H1 (cell line): ENCODE measurements at regions not wholly inside any gene's neighbourhood (a gene's known extent, or its start where the extent isn't known, plus 50 kb on each side); places are given as distances from the start of the nearest gene placed in this dataset.

ENCODE experiments used
- CTCF ChIA-PET: fragments of 300-600 bp; sonication (Branson Sonifier 250); formaldehyde crosslinking; loops from one replicate; lab custom pipeline; 2021; ENCODE audit not compliant: partially characterized antibody; lab: Charles Lee
- POLR2A ChIA-PET: fragments of 300-600 bp; sonication (Branson Sonifier 250); formaldehyde crosslinking; loops from one replicate; lab custom pipeline; 2021; ENCODE audit warnings: inconsistent platforms; ENCODE audit not compliant: partially characterized antibody; lab: Charles Lee
- DNase-seq, 2 experiments: peaks; one replicate each; pipeline versions ENCODE4 v3.0.0 to v3.0.0-alpha.2; 2010 to 2022; ENCODE audit warnings: low spot score in 2 of 2, low read depth in 1 of 2, mixed read lengths in 1 of 2
- FAIRE-seq: peaks from 2 replicates; lab custom pipeline; 2011; peaks lifted over from hg19 to GRCh38; lab: Jason Lieb, UNC
- H2AFZ ChIP-seq: 2 replicates; pipeline ENCODE4 v1.8.1; 2012; ENCODE audit warnings: low read length, inconsistent platforms
- H2AK5ac ChIP-seq: 2 replicates; pipeline ENCODE4 v1.6.1; 2013; ENCODE audit warnings: low read depth, low read length
- H2BK120ac ChIP-seq: replicated peaks from 2 replicates; pipeline ENCODE3; 2013; ENCODE audit warnings: low read depth, low read length, inconsistent platforms
- H2BK12ac ChIP-seq: 2 replicates; pipeline ENCODE4 v1.6.1; 2013; ENCODE audit warnings: low read depth, low read length
- H2BK15ac ChIP-seq: 2 replicates; pipeline ENCODE4 v1.6.1; 2013; ENCODE audit warnings: low read length
- H2BK20ac ChIP-seq: 2 replicates; pipeline ENCODE4 v1.6.1; 2013; ENCODE audit warnings: low read length
- H2BK5ac ChIP-seq: 2 replicates; pipeline ENCODE4 v1.6.1; 2013; ENCODE audit warnings: low read depth, low read length
- H3K14ac ChIP-seq: 2 replicates; pipeline ENCODE4 v1.6.1; 2013; ENCODE audit warnings: inconsistent platforms; ENCODE audit not compliant: insufficient read length
- H3K18ac ChIP-seq: 2 replicates; pipeline ENCODE4 v1.6.1; 2013; ENCODE audit warnings: low read length; ENCODE audit errors: extremely low read depth
- H3K23ac ChIP-seq: 2 replicates; pipeline ENCODE4 v1.6.1; 2013; ENCODE audit warnings: inconsistent platforms; ENCODE audit not compliant: insufficient read length
- H3K23me2 ChIP-seq: 2 replicates; pipeline ENCODE4 v1.6.1; 2013; ENCODE audit warnings: low read depth, low read length
- H3K27ac ChIP-seq: 2 replicates; pipeline ENCODE4 v1.6.1; 2011; ENCODE audit warnings: low read depth, low read length, inconsistent platforms
- H3K27me3 ChIP-seq, 4 experiments: replicated peaks in 1 of 4; 1 replicate in 1 of 4; 2 replicates in 3 of 4; pipeline versions ENCODE4 v1.6.1 to v1.8.1; 2011 to 2013; ENCODE audit warnings: low read length in 3 of 4, mild to moderate bottlenecking in 3 of 4, inconsistent platforms in 2 of 4, mixed read lengths in 2 of 4, moderate library complexity in 1 of 4; ENCODE audit not compliant: control insufficient read depth in 3 of 4, insufficient read depth in 3 of 4; ENCODE audit errors: extremely low read depth in 1 of 4
- H3K36me3 ChIP-seq, 4 experiments: 2 replicates each; pipeline versions ENCODE4 v1.6.1 to v1.8.1; 2011 to 2013; ENCODE audit warnings: mild to moderate bottlenecking in 4 of 4, low read length in 3 of 4, moderate library complexity in 2 of 4, control low read depth in 1 of 4, inconsistent platforms in 1 of 4; ENCODE audit not compliant: insufficient read depth in 4 of 4, control insufficient read depth in 2 of 4
- H3K4ac ChIP-seq: replicated peaks from 2 replicates; pipeline ENCODE3; 2013; ENCODE audit warnings: low read length, low read depth, mixed read lengths, inconsistent platforms; ENCODE audit not compliant: insufficient read length
- H3K4me1 ChIP-seq, 4 experiments: replicated peaks in 1 of 4; 1 replicate in 1 of 4; 2 replicates in 3 of 4; pipeline versions ENCODE4 v1.6.1 to v1.8.1; 2011 to 2013; ENCODE audit warnings: low read length in 3 of 4, inconsistent platforms in 2 of 4, mixed read lengths in 1 of 4; ENCODE audit not compliant: insufficient read depth in 4 of 4, control insufficient read depth in 3 of 4
- H3K4me2 ChIP-seq, 2 experiments: 2 replicates each; pipeline versions ENCODE4 v1.6.1 to v1.8.1; 2011 to 2013; ENCODE audit warnings: low read depth in 2 of 2, low read length in 2 of 2, control low read depth in 1 of 2, inconsistent platforms in 1 of 2, mild to moderate bottlenecking in 1 of 2; ENCODE audit not compliant: insufficient read depth in 1 of 2
- H3K4me3 ChIP-seq, 4 experiments: fragments of 200-600, 300-600 bp in 1 of 4; sonication (generic), shearing (Covaris generic), sonication (Bioruptor Twin) in 1 of 4; 2 replicates each; pipeline versions ENCODE4 v1.5.1 to v1.8.1; 2011 to 2016; ENCODE audit warnings: low read length in 4 of 4, low read depth in 3 of 4, control low read depth in 2 of 4, inconsistent platforms in 2 of 4, mild to moderate bottlenecking in 2 of 4, mixed read lengths in 1 of 4, moderate library complexity in 1 of 4; ENCODE audit not compliant: insufficient read depth in 2 of 4; ENCODE audit errors: extremely low read depth in 1 of 4
- H3K56ac ChIP-seq: replicated peaks from 2 replicates; pipeline ENCODE3; 2013; ENCODE audit warnings: low read depth, mild to moderate bottlenecking, mixed read lengths, low read length, inconsistent platforms; ENCODE audit not compliant: insufficient read length
- H3K79me1 ChIP-seq: 2 replicates; pipeline ENCODE4 v1.6.1; 2013; ENCODE audit warnings: low read depth, low read length, control low read depth
- H3K79me2 ChIP-seq, 2 experiments: 2 replicates each; pipeline versions ENCODE4 v1.6.1 to v1.8.1; 2012 to 2013; ENCODE audit warnings: low read length in 2 of 2, mild to moderate bottlenecking in 2 of 2, inconsistent platforms in 1 of 2; ENCODE audit not compliant: insufficient read depth in 2 of 2, control insufficient read depth in 1 of 2
- H3K9ac ChIP-seq, 4 experiments: replicated peaks in 1 of 4; 1 replicate in 1 of 4; 2 replicates in 3 of 4; pipeline versions ENCODE4 v1.6.1 to v1.8.1; 2011 to 2013; ENCODE audit warnings: low read depth in 3 of 4, low read length in 3 of 4, control low read depth in 2 of 4, mild to moderate bottlenecking in 2 of 4, moderate library complexity in 2 of 4, inconsistent platforms in 1 of 4; ENCODE audit errors: extremely low read depth in 1 of 4
- H3K9me3 ChIP-seq, 2 experiments: 2 replicates each; pipeline versions ENCODE4 v1.6.1 to v1.8.1; 2012 to 2013; ENCODE audit warnings: mild to moderate bottlenecking in 2 of 2, moderate library complexity in 2 of 2, control low read depth in 1 of 2, inconsistent platforms in 1 of 2, low read depth in 1 of 2, low read length in 1 of 2, mixed read lengths in 1 of 2; ENCODE audit not compliant: insufficient read depth in 2 of 2
- H4K20me1 ChIP-seq, 2 experiments: replicated peaks in 1 of 2; 2 replicates each; pipeline versions ENCODE3 to v1.8.1; 2011 to 2013; ENCODE audit warnings: inconsistent platforms in 2 of 2, low read length in 2 of 2, mild to moderate bottlenecking in 1 of 2; ENCODE audit not compliant: insufficient read depth in 2 of 2, control insufficient read depth in 1 of 2
- H4K5ac ChIP-seq: 2 replicates; pipeline ENCODE4 v1.6.1; 2013; ENCODE audit warnings: low read length, low read depth, mixed read lengths, inconsistent platforms; ENCODE audit not compliant: insufficient read length
- H4K8ac ChIP-seq: 2 replicates; pipeline ENCODE4 v1.8.0; 2013; ENCODE audit warnings: mild to moderate bottlenecking, moderate library complexity, low read length, inconsistent platforms; ENCODE audit not compliant: insufficient read depth; ENCODE audit errors: extremely low read depth
- H4K91ac ChIP-seq: replicated peaks from 2 replicates; pipeline ENCODE3; 2013; ENCODE audit warnings: low read length, mixed read lengths, inconsistent platforms; ENCODE audit not compliant: insufficient read length
- CEBPB ChIP-seq: IDR thresholded peaks from 2 replicates; pipeline ENCODE4 v1.6.1; 2012; ENCODE audit warnings: low read depth, low read length
- CHD1 ChIP-seq: IDR thresholded peaks from 2 replicates; pipeline ENCODE4 v1.6.1; 2012; ENCODE audit warnings: low read depth, low read length, improper control_type of control experiment
- KDM4A ChIP-seq: IDR thresholded peaks from one replicate; pipeline ENCODE4 v1.7.1; 2012; ENCODE audit warnings: low read depth, mild to moderate bottlenecking, moderate library complexity, low read length, inconsistent platforms; ENCODE audit not compliant: severe bottlenecking
- SP1 ChIP-seq: IDR thresholded peaks from 2 replicates; pipeline ENCODE4 v1.6.1; 2011; ENCODE audit warnings: low read depth, low read length
- WGBS, 2 experiments: shearing (Covaris generic) in 1 of 2; methylation state at CpG; one replicate each; pipeline versions ENCODE4 v1.1.6 to v1.1.7; 2013 to 2015; ENCODE audit warnings: low lambda C conversion rate in 2 of 2, mixed read lengths in 2 of 2, inconsistent platforms in 1 of 2, low coverage in 1 of 2, missing lambda C conversion rate in 1 of 2; ENCODE audit not compliant: insufficient replicate concordance in 2 of 2, insufficient coverage in 1 of 2, insufficient read length in 1 of 2; ENCODE audit errors: extremely low coverage in 1 of 2, missing lambda C conversion rate in 1 of 2; 5-methylcytosine and 5-hydroxymethylcytosine counted together
- TF ChIP-seq, protein P1 (sequence below): IDR thresholded peaks from 2 replicates; pipeline ENCODE4 v1.6.1; 2011; ENCODE audit warnings: low read depth, mild to moderate bottlenecking, low read length; ENCODE audit not compliant: insufficient read depth

- POLR2A ChIA-PET = interaction anchor here (1.0 kb wide), 1 partner anchor 10 kb away, joined by 3 read pairs; no protein-coding TSS in a partner anchor
- WGBS, 2 experiments = 83% methylated on average over 13 of the region's 13 CpGs; no CpG with 5 or more reads in 1 of the 2 experiments
- TF ChIP-seq CHD1 = no peak
- TF ChIP-seq, protein P1, sequence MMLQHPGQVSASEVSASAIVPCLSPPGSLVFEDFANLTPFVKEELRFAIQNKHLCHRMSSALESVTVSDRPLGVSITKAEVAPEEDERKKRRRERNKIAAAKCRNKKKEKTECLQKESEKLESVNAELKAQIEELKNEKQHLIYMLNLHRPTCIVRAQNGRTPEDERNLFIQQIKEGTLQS = no peak
- TF ChIP-seq KDM4A = no peak
- TF ChIP-seq CEBPB = no peak
- no peak for TF ChIP-seq SP1
These were observed 150.1 kb upstream of the MPDZ start for GRCh38 chr9:13429301-13430190.

More at GRCh38 chr9:13429301-13430190, 150.1 kb upstream of the MPDZ start:
- H3K9ac ChIP-seq = no peak overlapping the region
- H2AFZ ChIP-seq = no peak overlapping the region
- no peak overlapping the region for H3K23ac ChIP-seq
- peak overlapping the region; percentile 29 for H2BK20ac ChIP-seq
- H3K14ac ChIP-seq = no peak overlapping the region
- H4K5ac ChIP-seq = no peak overlapping the region
- peak overlapping the region; percentile 7; the same call in 1 of the 2 replicates for H3K18ac ChIP-seq
- H2BK120ac ChIP-seq = peak overlapping the region; percentile 59
- no peak overlapping the region for H2AK5ac ChIP-seq
- no peaks in the 10 kb centered on the region for H3K79me2 ChIP-seq
- H3K23me2 ChIP-seq = no peaks in the 10 kb centered on the region
- H3K9me3 ChIP-seq = no peaks in the 10 kb centered on the region
- H3K79me1 ChIP-seq = no peaks in the 10 kb centered on the region
- CTCF ChIA-PET = interaction anchor here (0.6 to 4.5 kb wide), 14 partner anchors 8 to 971 kb away, joined by 3 to 31 read pairs (median 4); no protein-coding TSS in a partner anchor
- H3K4ac ChIP-seq = no peak overlapping the region
- no peak overlapping the region for H4K91ac ChIP-seq
- H2BK15ac ChIP-seq = no peak overlapping the region
- no peak overlapping the region for H3K56ac ChIP-seq
- peaks cover 3 to 23% (median 12%) of the 10 kb centered on the region in 4 experiments for H3K4me1 ChIP-seq
- H4K20me1 ChIP-seq = no peaks in the 10 kb centered on the region
- no peak overlapping the region for H4K8ac ChIP-seq
- no peak overlapping the region for H3K4me2 ChIP-seq
- no peaks in the 10 kb centered on the region for H3K36me3 ChIP-seq
- H3K27me3 ChIP-seq = no peaks in the 10 kb centered on the region
- H3K4me3 ChIP-seq = no peak overlapping the region
- H2BK5ac ChIP-seq = no peak overlapping the region; the same call in 1 of the 2 replicates
- FAIRE-seq (no peak), DNase-seq (no peak)
- H2BK12ac ChIP-seq = no peak overlapping the region
- no peak overlapping the region for H3K27ac ChIP-seq
